Psoas muscle (tissue), 7 donors: ENCODE measurements at regions not wholly inside any gene's neighbourhood (a gene's known extent, or its start where the extent isn't known, plus 50 kb on each side); places are given as distances from the start of the nearest gene placed in this dataset.

ENCODE experiments used
- ATAC-seq, 4 donors: fragments of 200-7000 bp; cut with Tn5 transposase; one replicate each; pipeline ENCODE4 v1.9.1; 2020; ENCODE audit warnings: moderate library complexity in 3 of 4, mild to moderate bottlenecking in 2 of 4
- DNase-seq, 2 donors: peaks; one replicate each; pipeline ENCODE4 v3.0.0-alpha.2; 2020
- H3K27ac ChIP-seq: fragments of 200-600 bp; one replicate; pipeline ENCODE4 v1.8.0; 2022
- H3K27me3 ChIP-seq, 3 donors: fragments of 200-600 bp in 1 of 3; one replicate each; pipeline versions ENCODE4 v1.6.1 to v1.8.0; 2013 to 2022; ENCODE audit warnings: low read length in 2 of 3, mild to moderate bottlenecking in 2 of 3, moderate library complexity in 1 of 3; ENCODE audit not compliant: insufficient read depth in 3 of 3
- H3K36me3 ChIP-seq, 2 donors: fragments of 200-600 bp in 1 of 2; one replicate each; pipeline versions ENCODE4 v1.6.1 to v1.8.0; 2013 to 2022; ENCODE audit warnings: low read depth in 1 of 2, mild to moderate bottlenecking in 1 of 2, moderate library complexity in 1 of 2; ENCODE audit not compliant: insufficient read depth in 1 of 2
- H3K4me1 ChIP-seq: fragments of 200-600 bp; one replicate; pipeline ENCODE4 v1.8.0; 2022
- H3K4me3 ChIP-seq: fragments of 200-600 bp; one replicate; pipeline ENCODE4 v1.8.0; 2022; ENCODE audit warnings: mild to moderate bottlenecking
- H3K9me3 ChIP-seq: fragments of 200-600 bp; one replicate; pipeline ENCODE4 v1.8.0; 2022
- WGBS, 3 donors: extraction: QIAGEN DNeasy Blood & Tissue Kit; methylation state at CpG; one replicate each; pipeline versions ENCODE4 v1.1.6 to v1.1.7; 2013; 5-methylcytosine and 5-hydroxymethylcytosine counted together
- intact Hi-C, 2 donors: fragments of 100-400 bp; cut with DNase I; formaldehyde crosslinking; loops; one replicate each; pipeline versions ENCODE4 v1.11.0 to v1.14.2; 2022
- TF ChIP-seq, protein P1 (sequence below): fragments of 200-600 bp; IDR thresholded peaks from one replicate; pipeline ENCODE4 v1.8.0; 2022; ENCODE audit warnings: antibody characterized with exemption
- donor health status: healthy with polysubstance abuse.
- donor health status: DM: no; HTN: no; CAD: no; lungs with moderate emphysema.
- donor health status: Bipolar disorder and iron deficiency.
- donor health status: healthy.
- donor health status: DM: yes; HTN: yes; CAD: no.
- donor health status: DM: no; HTN: no; CAD: no.
- donor health status: DM: yes; HTN: yes; CAD: no.

- H3K9me3 ChIP-seq, result no peaks in the 10 kb centered on the region
- H3K27ac ChIP-seq, result no peak overlapping the region
- no peaks in the 10 kb centered on the region for H3K4me1 ChIP-seq
- DNase-seq (no peak), ATAC-seq (no peak)
- H3K27me3 ChIP-seq, result peaks cover 0 to 8% (median 4%) of the 10 kb centered on the region in 3 donors
- no peaks in the 10 kb centered on the region for H3K36me3 ChIP-seq
- TF ChIP-seq, protein P1, sequence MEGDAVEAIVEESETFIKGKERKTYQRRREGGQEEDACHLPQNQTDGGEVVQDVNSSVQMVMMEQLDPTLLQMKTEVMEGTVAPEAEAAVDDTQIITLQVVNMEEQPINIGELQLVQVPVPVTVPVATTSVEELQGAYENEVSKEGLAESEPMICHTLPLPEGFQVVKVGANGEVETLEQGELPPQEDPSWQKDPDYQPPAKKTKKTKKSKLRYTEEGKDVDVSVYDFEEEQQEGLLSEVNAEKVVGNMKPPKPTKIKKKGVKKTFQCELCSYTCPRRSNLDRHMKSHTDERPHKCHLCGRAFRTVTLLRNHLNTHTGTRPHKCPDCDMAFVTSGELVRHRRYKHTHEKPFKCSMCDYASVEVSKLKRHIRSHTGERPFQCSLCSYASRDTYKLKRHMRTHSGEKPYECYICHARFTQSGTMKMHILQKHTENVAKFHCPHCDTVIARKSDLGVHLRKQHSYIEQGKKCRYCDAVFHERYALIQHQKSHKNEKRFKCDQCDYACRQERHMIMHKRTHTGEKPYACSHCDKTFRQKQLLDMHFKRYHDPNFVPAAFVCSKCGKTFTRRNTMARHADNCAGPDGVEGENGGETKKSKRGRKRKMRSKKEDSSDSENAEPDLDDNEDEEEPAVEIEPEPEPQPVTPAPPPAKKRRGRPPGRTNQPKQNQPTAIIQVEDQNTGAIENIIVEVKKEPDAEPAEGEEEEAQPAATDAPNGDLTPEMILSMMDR, result no peak
- WGBS, 3 donors, result 57 to 73% (median 59%) methylated on average over 6 of the region's 6 CpGs
- intact Hi-C loops, result no loop called here
- no peak overlapping the region for H3K4me3 ChIP-seq
Observed at GRCh38 chr13:111502957-111503356, 182.5 kb downstream of the TEX29 start.

DNA sequence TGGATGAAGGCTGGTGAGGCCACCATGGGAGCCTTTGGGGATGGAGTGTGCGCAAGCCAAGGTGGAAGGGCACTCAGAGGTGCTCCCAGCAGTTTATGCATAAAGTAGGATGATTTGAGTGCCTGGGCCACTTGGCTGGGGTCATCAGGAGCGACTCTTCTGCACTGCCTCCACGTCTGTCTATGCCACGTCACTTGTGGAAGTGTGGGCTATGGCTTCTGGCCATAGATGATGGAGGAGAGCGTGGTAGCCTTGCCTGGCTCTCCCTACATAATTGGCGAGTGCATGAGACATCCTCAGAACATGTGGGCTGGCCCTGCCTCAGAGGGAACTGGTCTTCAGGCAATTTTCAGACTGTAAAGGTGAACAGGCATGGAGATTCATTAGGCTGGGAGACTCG lies 182.9 kb downstream of the TEX29 start:
- intact Hi-C loops, result no loop called here
- Histone ChIP-seq H3K9me3 (no peaks in the 10 kb centered on the region), H3K36me3 (no peaks in the 10 kb centered on the region), H3K4me1 (no peaks in the 10 kb centered on the region), H3K27me3 (peaks cover 0 to 8% (median 8%) of the 10 kb centered on the region in 3 donors), H3K27ac (no peak overlapping the region), H3K4me3 (no peak overlapping the region)
- 74 to 77% (median 77%) methylated on average over 7 of the region's 7 CpGs for WGBS, 3 donors
- no peak for ATAC-seq
- TF ChIP-seq, protein P1, result no peak
- no peak for DNase-seq

DNA sequence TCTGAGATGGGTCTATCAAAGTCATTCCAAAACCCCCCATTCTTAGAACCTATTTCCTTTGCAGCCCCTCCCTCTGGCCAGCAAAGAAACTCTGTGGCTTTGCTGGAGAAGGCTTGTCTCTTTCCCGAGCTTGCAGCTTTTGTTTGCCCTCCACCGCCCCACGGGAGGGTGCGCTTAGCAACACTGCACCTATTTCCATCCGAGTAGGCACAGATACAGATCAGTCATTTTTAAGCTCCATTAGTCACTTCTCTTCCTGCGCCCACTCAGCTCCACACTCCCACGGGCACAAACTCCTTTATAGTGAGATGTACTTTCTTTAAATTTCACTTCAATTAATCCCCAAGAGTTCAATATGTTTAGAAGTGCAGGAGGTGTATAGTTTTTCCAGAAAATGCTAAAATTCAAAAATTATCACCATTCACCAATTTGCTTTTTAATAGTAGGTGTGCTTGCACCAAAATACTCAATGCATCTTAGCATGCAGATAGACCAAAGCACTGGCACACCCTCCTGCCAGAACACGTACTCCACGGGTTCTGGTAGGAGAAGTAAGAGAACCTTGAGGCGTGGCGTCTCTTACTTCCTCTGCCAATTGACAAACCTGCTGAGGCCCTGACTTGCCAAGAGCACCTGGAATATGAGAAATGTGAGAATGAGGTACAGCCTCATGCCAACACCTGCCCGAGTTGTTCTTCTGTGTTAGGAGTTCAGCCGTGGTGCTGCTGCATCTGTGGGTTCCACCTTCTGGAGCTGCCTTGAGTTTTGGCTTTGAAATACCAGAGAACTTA lies 183.7 kb downstream of the TEX29 start:
- H3K36me3 ChIP-seq, result no peaks in the 10 kb centered on the region
- H3K4me1 ChIP-seq, result no peaks in the 10 kb centered on the region
- DNase-seq, result no peak
- 75 to 81% (median 80%) methylated on average over 13 of the region's 13 CpGs for WGBS, 3 donors
- intact Hi-C loops, result no loop called here
- no peak for ATAC-seq
- H3K4me3 ChIP-seq, result no peak overlapping the region
- TF ChIP-seq, protein P1, result no peak
- no peaks in the 10 kb centered on the region for H3K9me3 ChIP-seq
- no peak overlapping the region for H3K27ac ChIP-seq
- peaks cover 0 to 13% (median 11%) of the 10 kb centered on the region in 3 donors for H3K27me3 ChIP-seq

- DNase-seq (no peak), ATAC-seq (no peak)
- Histone ChIP-seq H3K27ac (no peak overlapping the region), H3K4me3 (no peak overlapping the region), H3K4me1 (no peaks in the 10 kb centered on the region), H3K27me3 (peaks cover 0 to 13% (median 11%) of the 10 kb centered on the region in 3 donors), H3K36me3 (no peaks in the 10 kb centered on the region), H3K9me3 (no peaks in the 10 kb centered on the region)
- intact Hi-C loops, result no loop called here
- WGBS, 3 donors, result 29 to 34% (median 31%) methylated on average over 20 of the region's 20 CpGs
- TF ChIP-seq, protein P1, result peak; percentile 11
Observed at GRCh38 chr13:111505175-111505777, 184.8 kb downstream of the TEX29 start.
